KBM-7 (cell line): ENCODE measurements at regions not wholly inside any gene's neighbourhood (a gene's known extent, or its start where the extent isn't known, plus 50 kb on each side); places are given as distances from the start of the nearest gene placed in this dataset.

Experiments
- DNase-seq: peaks from one replicate; pipeline ENCODE4 v3.0.0-alpha.2; 2015
- in situ Hi-C: fragments of 300-500 bp; cut with MboI; formaldehyde crosslinking; loops from 2 replicates; pipeline ENCODE4 v1.14.3; 2020; ENCODE audit warnings: low sequenced_read_pairs, low pct_unique_long_range_greater_than_20kb, mixed read lengths

GRCh38 chr4:173899813-173900212, 369.8 kb upstream of the HAND2 start:
- DNase-seq, result no peak
- in situ Hi-C loops, result no loop called here

GRCh38 chr4:173891072-173891471, 361.0 kb upstream of the HAND2 start:
- in situ Hi-C loops, result no loop called here
- no peak for DNase-seq

GRCh38 chr4:173883821-173884220, 353.8 kb upstream of the HAND2 start:
- DNase-seq, result no peak
- in situ Hi-C loops, result no loop called here

- in situ Hi-C loops, result no loop called here
- no peak for DNase-seq
These were observed 350.9 kb upstream of the HAND2 start for GRCh38 chr4:173880897-173881296.

- no peak for DNase-seq
- in situ Hi-C loops, result no loop called here
These were observed 349.5 kb upstream of the HAND2 start for GRCh38 chr4:173879509-173879908.

GRCh38 chr4:173878701-173879100, 348.7 kb upstream of the HAND2 start:
- DNase-seq, result no peak
- in situ Hi-C loops, result no loop called here

- in situ Hi-C loops, result no loop called here
- no peak for DNase-seq
These were observed 341.6 kb upstream of the HAND2 start for GRCh38 chr4:173871643-173872042.

- in situ Hi-C loops, result no loop called here
- DNase-seq, result no peak
These were observed 336.4 kb upstream of the HAND2 start for GRCh38 chr4:173866322-173867026.

GRCh38 chr4:173862754-173863153, 332.7 kb upstream of the HAND2 start:
- no peak for DNase-seq
- in situ Hi-C loops, result no loop called here

- DNase-seq, result no peak
- in situ Hi-C loops, result no loop called here
These were observed 330.1 kb upstream of the HAND2 start for GRCh38 chr4:173860094-173860493.

- in situ Hi-C loops, result no loop called here
- no peak for DNase-seq
These were observed 329.2 kb upstream of the HAND2 start for GRCh38 chr4:173859091-173859713.

- in situ Hi-C loops, result no loop called here
- DNase-seq, result no peak
These were observed 328.4 kb upstream of the HAND2 start for GRCh38 chr4:173858471-173858870.

GRCh38 chr4:173857828-173858227, 327.8 kb upstream of the HAND2 start:
- in situ Hi-C loops, result no loop called here
- DNase-seq, result no peak

GRCh38 chr4:173855015-173855414, 325.0 kb upstream of the HAND2 start:
- in situ Hi-C loops, result no loop called here
- DNase-seq, result no peak

- in situ Hi-C loops, result no loop called here
- no peak for DNase-seq
These were observed 322.7 kb upstream of the HAND2 start for GRCh38 chr4:173852775-173853174.

GRCh38 chr4:173845580-173845979, 315.6 kb upstream of the HAND2 start:
- no peak for DNase-seq
- in situ Hi-C loops, result no loop called here

- no peak for DNase-seq
- in situ Hi-C loops, result no loop called here
These were observed 309.8 kb upstream of the HAND2 start for GRCh38 chr4:173839865-173840264.

GRCh38 chr4:173837517-173837916, 307.5 kb upstream of the HAND2 start:
- no peak for DNase-seq

GRCh38 chr4:173835903-173836302, 305.9 kb upstream of the HAND2 start:
- no peak for DNase-seq
- in situ Hi-C loops, result no loop called here

More at GRCh38 chr4:173837517-173837916, 307.5 kb upstream of the HAND2 start:
- in situ Hi-C loops, result no loop called here

- in situ Hi-C loops, result no loop called here
- DNase-seq, result no peak
These were observed 304.1 kb upstream of the HAND2 start for GRCh38 chr4:173834151-173834550.

GRCh38 chr4:173829565-173829964, 299.5 kb upstream of the HAND2 start:
- no peak for DNase-seq
- in situ Hi-C loops, result no loop called here
